HUES6 (cell line): ENCODE measurements at regions not wholly inside any gene's neighbourhood (a gene's known extent, or its start where the extent isn't known, plus 50 kb on each side); places are given as distances from the start of the nearest gene placed in this dataset.

ENCODE experiments used
- H3K27ac ChIP-seq: 2 replicates; pipeline ENCODE4 v1.7.0; 2013; ENCODE audit warnings: low read depth, mild to moderate bottlenecking, low read length, inconsistent platforms
- H3K27me3 ChIP-seq: 2 replicates; pipeline ENCODE4 v1.6.1; 2013; ENCODE audit warnings: low read length; ENCODE audit not compliant: control insufficient read depth, insufficient read depth
- H3K36me3 ChIP-seq: 2 replicates; pipeline ENCODE4 v1.6.1; 2013; ENCODE audit warnings: low read length; ENCODE audit not compliant: control insufficient read depth, insufficient read depth
- H3K4me1 ChIP-seq: 2 replicates; pipeline ENCODE4 v1.6.1; 2013; ENCODE audit warnings: low read length; ENCODE audit not compliant: control insufficient read depth, insufficient read depth
- H3K4me3 ChIP-seq: 2 replicates; pipeline ENCODE4 v1.5.1; 2013; ENCODE audit warnings: low read depth, low read length
- H3K9ac ChIP-seq: one replicate; pipeline ENCODE4 v1.6.1; 2013; ENCODE audit warnings: mild to moderate bottlenecking, low read length
- H3K9me3 ChIP-seq: 2 replicates; pipeline ENCODE4 v1.6.1; 2013; ENCODE audit warnings: low read depth, low read length; ENCODE audit not compliant: control insufficient read depth, insufficient read depth

DNA sequence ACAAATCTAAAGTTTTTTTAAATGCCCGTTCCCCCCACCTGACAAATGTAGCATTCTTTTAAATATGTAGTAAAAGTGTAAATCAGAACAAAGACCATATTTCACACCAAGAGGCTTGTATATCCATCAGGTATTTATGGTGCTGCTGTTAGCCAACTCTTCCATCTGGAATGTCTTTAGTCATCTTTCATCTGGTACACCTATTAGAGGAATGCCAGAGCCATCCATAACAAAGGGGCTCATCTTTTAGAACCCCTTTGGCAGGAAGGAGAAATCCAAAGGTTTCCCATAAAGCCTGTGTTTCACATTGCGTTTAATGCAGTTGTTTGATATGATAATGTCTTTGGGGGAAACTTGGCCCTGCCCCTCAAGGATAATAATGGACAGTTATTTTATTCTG is 79.3 kb upstream of the C1orf87 start:
- no peaks in the 10 kb centered on the region for H3K36me3 ChIP-seq
- no peak overlapping the region for H3K9ac ChIP-seq
- H3K4me3 ChIP-seq = no peak overlapping the region
- no peaks in the 10 kb centered on the region for H3K27me3 ChIP-seq
- no peaks in the 10 kb centered on the region for H3K9me3 ChIP-seq
- H3K4me1 ChIP-seq = no peaks in the 10 kb centered on the region
- H3K27ac ChIP-seq = no peak overlapping the region

DNA sequence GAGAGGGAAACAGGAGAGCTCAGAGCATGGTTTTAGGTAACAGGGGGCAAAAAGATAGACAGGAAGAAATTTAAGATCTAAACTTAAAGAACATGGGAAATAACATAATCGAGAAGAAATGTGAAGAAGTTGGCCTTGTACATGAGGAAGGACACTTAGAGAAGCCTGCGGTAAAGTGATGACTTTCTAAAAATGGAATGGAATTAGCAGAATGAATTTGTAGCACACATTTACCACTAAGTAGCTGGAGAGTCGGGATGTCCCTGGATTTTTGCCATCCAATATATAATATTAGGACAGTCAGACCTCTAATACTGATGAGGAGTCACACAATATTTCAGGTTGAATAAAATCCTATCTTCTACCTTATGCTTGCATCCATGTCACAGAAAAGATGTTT is 77.7 kb upstream of the C1orf87 start:
- Histone ChIP-seq H3K9me3 (no peaks in the 10 kb centered on the region), H3K27me3 (no peaks in the 10 kb centered on the region), H3K4me3 (no peak overlapping the region), H3K9ac (no peak overlapping the region), H3K36me3 (no peaks in the 10 kb centered on the region), H3K27ac (no peak overlapping the region), H3K4me1 (no peaks in the 10 kb centered on the region)

DNA sequence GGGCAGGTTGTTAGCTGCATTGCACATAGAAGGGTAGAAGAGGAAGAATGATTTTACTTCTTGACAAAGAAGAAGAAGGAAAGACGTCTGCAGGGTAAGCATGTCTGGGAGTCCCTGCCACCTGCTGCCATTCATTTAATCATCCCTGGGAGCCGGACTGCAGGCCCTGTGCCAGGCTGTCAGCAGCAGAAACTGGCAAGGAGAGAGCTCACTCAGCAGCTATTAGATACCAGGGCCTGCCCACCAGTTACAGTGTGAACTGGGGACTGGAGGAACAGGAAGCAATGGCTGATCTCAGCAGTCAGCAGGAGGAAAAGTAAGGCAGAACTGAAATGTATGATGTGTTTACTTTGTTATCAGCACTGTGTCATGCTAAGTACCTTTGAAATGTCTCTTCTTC is 75.7 kb upstream of the C1orf87 start:
- no peaks in the 10 kb centered on the region for H3K36me3 ChIP-seq
- H3K9me3 ChIP-seq = no peaks in the 10 kb centered on the region
- H3K4me3 ChIP-seq = no peak overlapping the region
- no peak overlapping the region for H3K27ac ChIP-seq
- H3K4me1 ChIP-seq = no peaks in the 10 kb centered on the region
- H3K9ac ChIP-seq = no peak overlapping the region
- no peaks in the 10 kb centered on the region for H3K27me3 ChIP-seq

DNA sequence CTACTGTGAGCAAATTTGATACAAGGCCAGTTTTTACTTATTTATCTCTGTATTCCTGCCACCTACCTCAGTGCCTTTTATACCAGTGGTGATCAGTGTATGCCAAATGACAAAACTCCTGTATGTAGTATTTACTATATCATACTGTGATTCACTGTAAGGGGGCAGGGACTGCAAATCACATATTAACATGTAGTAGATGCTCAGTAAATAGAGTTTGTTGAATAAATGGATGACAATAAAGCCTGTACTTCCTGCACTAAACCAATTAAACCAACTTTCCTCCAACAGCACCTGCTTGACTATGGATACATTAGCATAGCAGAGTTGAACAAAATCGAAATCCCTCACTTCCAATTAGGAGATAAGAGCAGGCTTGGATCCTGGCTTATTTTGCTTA is 73.3 kb upstream of the C1orf87 start:
- no peaks in the 10 kb centered on the region for H3K4me1 ChIP-seq
- no peak overlapping the region for H3K4me3 ChIP-seq
- H3K36me3 ChIP-seq = no peaks in the 10 kb centered on the region
- no peak overlapping the region for H3K27ac ChIP-seq
- H3K9ac ChIP-seq = no peak overlapping the region
- no peaks in the 10 kb centered on the region for H3K27me3 ChIP-seq
- H3K9me3 ChIP-seq = no peaks in the 10 kb centered on the region

DNA sequence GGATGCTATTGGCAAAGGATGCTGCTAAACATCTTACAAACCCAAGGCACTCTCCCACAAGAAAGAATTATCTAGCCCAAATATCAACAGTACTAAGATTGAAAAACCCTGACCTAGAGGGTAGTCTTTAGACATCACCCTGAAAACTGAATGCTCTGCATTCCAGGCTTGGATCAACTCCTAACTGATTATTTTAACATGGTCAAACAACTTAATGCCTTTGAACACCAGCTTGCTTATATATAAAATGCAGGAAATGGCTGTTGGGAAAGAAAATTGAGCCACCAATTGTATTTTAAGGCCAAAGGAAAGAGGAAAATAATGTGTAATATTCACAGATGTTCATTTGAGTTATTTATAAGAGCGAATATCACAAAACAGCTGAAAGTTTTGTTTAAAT is 72.2 kb upstream of the C1orf87 start:
- no peak overlapping the region for H3K9ac ChIP-seq
- H3K4me1 ChIP-seq = no peaks in the 10 kb centered on the region
- H3K27ac ChIP-seq = no peak overlapping the region
- H3K4me3 ChIP-seq = no peak overlapping the region
- no peaks in the 10 kb centered on the region for H3K27me3 ChIP-seq
- no peaks in the 10 kb centered on the region for H3K9me3 ChIP-seq
- no peaks in the 10 kb centered on the region for H3K36me3 ChIP-seq

DNA sequence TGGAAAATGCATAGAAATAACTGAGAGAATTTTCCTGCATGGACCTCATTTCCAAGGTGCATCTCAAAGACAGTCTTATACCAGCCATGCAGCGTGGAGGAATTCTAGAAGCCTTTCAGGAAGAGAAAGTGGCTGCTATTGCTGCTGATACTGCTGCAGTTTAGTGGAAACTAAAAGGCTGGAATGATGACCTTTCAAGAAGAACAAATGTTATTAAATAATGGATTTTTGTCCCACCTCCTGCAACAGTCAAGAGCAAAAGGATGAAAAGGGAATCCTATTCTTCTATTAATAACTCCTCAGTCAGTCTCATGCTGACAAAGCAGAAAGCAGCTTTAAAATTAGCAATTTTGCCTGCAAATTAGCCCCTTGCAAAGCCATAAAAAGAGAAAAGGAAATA is 68.2 kb upstream of the C1orf87 start:
- no peak overlapping the region for H3K4me3 ChIP-seq
- H3K36me3 ChIP-seq = no peaks in the 10 kb centered on the region
- no peaks in the 10 kb centered on the region for H3K9me3 ChIP-seq
- no peaks in the 10 kb centered on the region for H3K27me3 ChIP-seq
- no peak overlapping the region for H3K9ac ChIP-seq
- no peaks in the 10 kb centered on the region for H3K4me1 ChIP-seq
- no peak overlapping the region for H3K27ac ChIP-seq

DNA sequence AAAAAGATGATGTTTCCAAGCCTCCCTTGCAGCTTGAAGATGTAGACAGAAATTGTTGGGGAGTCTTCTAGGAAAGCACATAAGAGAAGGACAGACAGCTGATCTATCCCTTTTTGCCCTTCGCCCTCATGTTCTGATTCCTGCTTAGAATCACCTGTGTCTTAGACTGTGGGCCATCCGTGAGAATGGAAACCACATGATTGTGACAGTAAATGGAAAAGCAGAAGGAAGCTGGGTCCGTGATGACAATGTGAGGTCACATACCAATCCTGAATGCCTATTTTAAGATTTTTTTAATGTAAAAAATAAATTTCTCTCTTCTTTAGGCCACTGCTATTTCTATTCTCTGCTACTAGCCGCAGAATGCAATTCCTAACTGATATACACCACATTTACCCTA is 67.7 kb upstream of the C1orf87 start:
- no peak overlapping the region for H3K9ac ChIP-seq
- no peaks in the 10 kb centered on the region for H3K36me3 ChIP-seq
- no peak overlapping the region for H3K27ac ChIP-seq
- no peak overlapping the region for H3K4me3 ChIP-seq
- no peaks in the 10 kb centered on the region for H3K9me3 ChIP-seq
- H3K4me1 ChIP-seq = no peaks in the 10 kb centered on the region
- H3K27me3 ChIP-seq = no peaks in the 10 kb centered on the region

DNA sequence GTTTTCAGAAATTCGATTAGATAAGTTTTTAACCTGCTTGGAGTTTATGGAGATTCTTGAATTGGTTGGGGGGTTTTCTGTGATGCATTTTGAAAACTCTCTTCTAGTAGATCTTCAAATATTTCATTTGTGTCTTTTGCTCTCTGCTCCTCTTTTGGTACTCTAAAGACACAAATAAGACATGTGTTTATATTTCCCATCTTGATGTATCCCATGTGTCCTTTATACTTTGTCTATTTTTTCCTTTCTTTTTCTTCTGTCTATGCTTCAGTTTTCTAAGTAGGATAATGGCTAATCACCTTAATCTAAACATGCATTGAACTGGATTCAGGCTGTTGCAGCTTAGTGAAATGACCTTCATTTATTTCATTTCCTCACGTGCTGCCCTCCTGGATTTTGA is 63.8 kb upstream of the C1orf87 start:
- Histone ChIP-seq H3K27me3 (no peaks in the 10 kb centered on the region), H3K36me3 (no peaks in the 10 kb centered on the region), H3K4me3 (no peak overlapping the region), H3K4me1 (no peaks in the 10 kb centered on the region), H3K9me3 (no peaks in the 10 kb centered on the region), H3K27ac (no peak overlapping the region), H3K9ac (no peak overlapping the region)

DNA sequence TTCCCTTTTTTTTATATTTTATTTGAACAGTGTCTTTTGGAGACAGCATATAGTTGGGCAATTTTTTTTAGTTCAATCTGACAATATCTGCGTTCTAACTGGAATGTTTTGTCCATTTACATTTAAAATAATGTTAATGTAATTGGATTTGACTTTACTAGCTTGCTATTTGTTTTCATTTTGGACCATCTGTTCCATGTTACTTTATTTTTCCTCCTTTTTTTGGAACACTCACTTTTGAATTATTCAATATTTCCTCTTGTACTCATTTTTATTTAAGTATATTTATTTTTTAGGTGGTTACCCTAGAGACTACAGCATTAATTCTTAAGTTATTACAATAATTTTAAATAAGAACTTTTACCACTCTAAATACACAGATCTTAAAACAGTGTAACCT is 62.8 kb upstream of the C1orf87 start:
- H3K4me3 ChIP-seq = no peak overlapping the region
- no peak overlapping the region for H3K9ac ChIP-seq
- H3K27ac ChIP-seq = no peak overlapping the region
- no peaks in the 10 kb centered on the region for H3K36me3 ChIP-seq
- no peaks in the 10 kb centered on the region for H3K4me1 ChIP-seq
- no peaks in the 10 kb centered on the region for H3K27me3 ChIP-seq
- H3K9me3 ChIP-seq = no peaks in the 10 kb centered on the region

DNA sequence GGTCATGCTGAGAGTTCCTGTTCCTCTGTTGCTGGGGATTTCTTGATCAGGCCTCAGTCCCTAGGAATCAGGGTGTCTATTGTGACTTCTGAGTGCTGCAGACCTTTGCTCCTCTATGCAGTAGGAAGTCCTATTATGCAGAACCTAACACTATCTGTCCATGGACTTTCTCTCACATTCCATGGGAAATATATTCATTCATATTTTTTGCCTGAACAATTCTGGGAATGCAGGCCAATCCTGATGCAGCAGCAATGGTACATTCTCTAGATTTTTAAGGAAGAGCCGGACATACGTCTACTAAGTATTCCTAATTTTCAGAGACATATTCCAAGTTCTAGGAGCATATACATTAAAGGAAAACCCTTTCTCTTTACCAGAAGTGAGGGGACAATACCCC is 61.1 kb upstream of the C1orf87 start:
- Histone ChIP-seq H3K27ac (no peak overlapping the region), H3K9me3 (no peaks in the 10 kb centered on the region), H3K36me3 (no peaks in the 10 kb centered on the region), H3K27me3 (no peaks in the 10 kb centered on the region), H3K4me3 (no peak overlapping the region), H3K4me1 (no peaks in the 10 kb centered on the region), H3K9ac (no peak overlapping the region)

DNA sequence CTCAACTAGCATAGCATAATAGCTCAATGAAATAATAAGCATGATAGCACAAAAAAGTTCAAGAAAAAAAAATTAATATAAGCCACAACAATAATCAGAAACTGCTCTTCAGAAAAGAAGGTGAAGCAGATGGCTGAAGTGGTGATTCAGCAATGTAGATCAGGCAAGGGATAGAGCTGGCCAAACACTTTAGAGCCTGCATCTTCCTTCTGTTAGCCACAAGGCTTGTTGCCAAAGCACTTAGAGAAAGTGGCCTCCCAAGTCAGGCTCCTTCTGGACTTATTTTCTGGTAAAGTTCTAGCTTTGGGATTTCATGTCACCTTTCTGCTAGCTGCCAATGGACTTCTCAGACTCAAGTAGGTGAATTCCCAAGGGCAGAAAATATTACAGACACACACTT is 60.3 kb upstream of the C1orf87 start:
- no peak overlapping the region for H3K27ac ChIP-seq

DNA sequence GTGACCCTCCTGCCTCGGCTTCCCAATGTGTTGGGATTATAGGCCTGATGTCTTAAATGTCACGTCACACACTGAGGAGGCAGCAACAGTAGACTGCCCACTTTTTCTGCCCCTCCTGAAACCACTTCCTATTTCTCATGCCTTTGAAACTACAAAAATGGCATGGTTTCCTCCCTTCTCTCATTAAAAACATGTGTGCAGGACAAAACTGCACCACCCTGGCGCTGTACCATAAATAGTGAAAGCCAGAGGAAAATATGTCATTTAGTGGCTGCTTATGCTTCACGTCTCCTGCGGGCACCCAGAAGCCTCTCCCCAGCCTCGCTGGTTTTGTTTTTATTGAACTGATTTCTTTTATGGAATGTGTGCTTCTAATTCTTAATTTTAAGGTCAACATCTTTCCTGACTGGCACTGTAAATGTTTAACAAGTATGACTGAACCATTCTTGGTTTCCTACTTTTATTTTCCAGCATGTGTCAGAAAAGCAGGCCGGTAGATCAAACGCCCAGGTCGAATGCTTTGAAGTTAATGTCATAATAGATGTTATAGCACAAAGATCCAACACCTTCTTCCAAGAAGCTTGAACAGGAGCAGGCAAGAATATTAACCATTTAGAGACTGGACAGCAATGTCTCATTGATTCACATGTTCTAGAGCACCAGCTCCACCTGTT is 59.6 kb upstream of the C1orf87 start:
- no peaks in the 10 kb centered on the region for H3K9me3 ChIP-seq
- H3K27me3 ChIP-seq = no peaks in the 10 kb centered on the region
- no peak overlapping the region for H3K27ac ChIP-seq
- H3K9ac ChIP-seq = no peak overlapping the region
- H3K4me1 ChIP-seq = no peaks in the 10 kb centered on the region
- H3K4me3 ChIP-seq = no peak overlapping the region
- no peaks in the 10 kb centered on the region for H3K36me3 ChIP-seq

More for the DNA sequence above, 60.3 kb upstream of the C1orf87 start:
- no peaks in the 10 kb centered on the region for H3K9me3 ChIP-seq
- H3K9ac ChIP-seq = no peak overlapping the region
- H3K36me3 ChIP-seq = no peaks in the 10 kb centered on the region
- no peaks in the 10 kb centered on the region for H3K4me1 ChIP-seq
- H3K4me3 ChIP-seq = no peak overlapping the region
- H3K27me3 ChIP-seq = no peaks in the 10 kb centered on the region
